ENCODE measurements at regions not wholly inside any gene's neighbourhood (a gene's known extent, or its start where the extent isn't known, plus 50 kb on each side); places are given as distances from the start of the nearest gene placed in this dataset.

DNA sequence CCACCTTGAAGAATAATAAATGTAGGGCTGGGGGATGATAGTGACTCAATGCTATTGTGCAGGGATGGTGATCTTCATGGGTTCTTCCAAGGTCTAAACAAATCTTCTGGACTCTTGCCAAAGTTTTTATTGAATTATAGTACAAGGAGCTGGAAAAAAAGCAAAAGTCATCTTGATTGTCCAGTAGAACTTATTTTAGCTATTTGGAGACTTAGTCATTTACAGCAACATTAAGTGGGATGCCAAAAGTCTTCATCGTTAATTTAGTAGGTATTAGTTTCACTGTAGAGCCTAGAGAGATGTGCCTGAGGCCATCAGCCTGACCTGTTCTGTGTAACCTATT is 212.9 kb upstream of the TBX18 start:
- TF ChIP-seq CTCF (IDR thresholded peaks at IDR 0.05) (no peak), POLR2AphosphoS5 (IDR thresholded peaks at IDR 0.05; ENCODE audit: low read depth, low read length) (no peak), REST (IDR thresholded peaks at IDR 0.05; ENCODE audit: insufficient read depth in 1 of 2, low read depth in 2 of 2, low read length in 1 of 2) (no peak), TCF7L2 (IDR thresholded peaks at IDR 0.05; ENCODE audit: low read depth, low read length) (no peak), SIN3A (IDR thresholded peaks at IDR 0.05; ENCODE audit: borderline replicate concordance, insufficient read depth, low read depth, low read length) (no peak)
